HL-60 (cell line): ENCODE measurements at regions not wholly inside any gene's neighbourhood (a gene's known extent, or its start where the extent isn't known, plus 50 kb on each side); places are given as distances from the start of the nearest gene placed in this dataset.

ENCODE experiments used
- DNase-seq, 2 experiments: peaks; one replicate each; pipeline ENCODE4 v3.0.0-alpha.2; 2010 to 2020; ENCODE audit warnings: low read depth in 1 of 2, low spot score in 1 of 2
- H3K27ac ChIP-seq: fragments of 250-450 bp; sonication (Bioruptor Pico); replicated peaks from 2 replicates; pipeline ENCODE4 v1.5.1; 2020; ENCODE audit warnings: mild to moderate bottlenecking, moderate library complexity
- H3K27me3 ChIP-seq: fragments of 250-450 bp; sonication (Bioruptor Pico); 2 replicates; pipeline ENCODE4 v1.5.1; 2021; ENCODE audit warnings: mild to moderate bottlenecking, moderate library complexity; ENCODE audit not compliant: insufficient read depth, poor library complexity, severe bottlenecking
- H3K4me3 ChIP-seq: replicated peaks from 2 replicates; pipeline ENCODE4 v1.5.1; 2011; ENCODE audit warnings: mild to moderate bottlenecking, control low read depth, low read length; ENCODE audit not compliant: insufficient read depth
- CTCF ChIP-seq: IDR thresholded peaks from one replicate; pipeline ENCODE4 v1.5.1; 2011; ENCODE audit warnings: low read length, control low read depth, inconsistent platforms; ENCODE audit not compliant: insufficient read depth
- GABPA ChIP-seq: IDR thresholded peaks from 2 replicates; pipeline ENCODE4 v1.6.1; 2012; ENCODE audit warnings: low read depth
- POLR2AphosphoS5 ChIP-seq: IDR thresholded peaks from 2 replicates; pipeline ENCODE4 v1.6.1; 2012; ENCODE audit warnings: low read depth
- REST ChIP-seq: IDR thresholded peaks from 2 replicates; pipeline ENCODE4 v1.6.1; 2012; ENCODE audit warnings: low read depth; ENCODE audit not compliant: insufficient replicate concordance
- SPI1 ChIP-seq: IDR thresholded peaks from 2 replicates; pipeline ENCODE4 v1.6.1; 2012; ENCODE audit warnings: low read depth, mild to moderate bottlenecking, borderline replicate concordance

DNA sequence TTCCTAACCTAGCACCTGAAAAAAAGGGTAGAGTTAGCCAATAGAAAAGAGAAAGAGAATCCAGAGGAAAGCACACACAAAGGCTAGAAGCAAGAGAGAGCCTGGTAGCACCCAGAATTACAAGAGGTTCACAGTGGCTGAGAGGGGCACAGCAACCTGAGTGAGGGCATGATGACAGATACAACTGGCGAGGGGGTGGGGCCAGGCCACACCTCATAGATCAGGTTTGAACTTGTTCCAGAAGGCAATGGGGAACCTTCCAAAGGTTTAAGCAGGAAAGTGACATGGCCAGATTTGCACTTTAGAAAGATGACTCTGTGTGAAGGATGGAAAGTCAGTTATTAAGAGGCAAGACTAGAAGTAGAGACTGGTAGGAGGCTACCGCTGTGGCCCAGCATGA lies 148.0 kb downstream of the TTC32 start:
- Histone ChIP-seq H3K4me3 (no peak overlapping the region), H3K27me3 (no peaks in the 10 kb centered on the region), H3K27ac (no peak overlapping the region)
- no peak for DNase-seq
- TF ChIP-seq POLR2AphosphoS5, result no peak

DNA sequence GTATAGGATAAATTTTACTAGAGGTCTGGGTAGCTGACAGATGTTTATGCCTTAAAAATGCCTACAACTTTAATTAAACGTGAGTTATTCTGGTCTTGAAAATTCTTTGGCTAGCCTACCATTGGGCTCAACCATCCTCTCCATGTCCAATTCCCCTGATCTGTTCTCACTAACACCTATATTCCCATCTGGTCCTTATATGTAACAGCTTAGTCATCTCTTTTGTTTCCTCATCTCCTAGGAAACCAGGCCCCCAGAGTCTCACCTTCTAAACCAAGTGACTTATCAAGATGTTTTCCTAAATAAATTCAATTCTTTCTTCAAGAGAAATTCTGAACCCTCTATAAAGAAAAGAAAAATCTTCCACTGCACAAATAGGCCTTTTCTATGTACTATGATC lies 148.5 kb downstream of the TTC32 start:
- Histone ChIP-seq H3K27ac (no peak overlapping the region), H3K4me3 (no peak overlapping the region), H3K27me3 (no peaks in the 10 kb centered on the region)
- TF ChIP-seq CTCF, result no peak
- no peak for TF ChIP-seq POLR2AphosphoS5
- TF ChIP-seq GABPA, result no peak
- no peak for TF ChIP-seq SPI1
- TF ChIP-seq REST, result no peak
- DNase-seq, result no peak

DNA sequence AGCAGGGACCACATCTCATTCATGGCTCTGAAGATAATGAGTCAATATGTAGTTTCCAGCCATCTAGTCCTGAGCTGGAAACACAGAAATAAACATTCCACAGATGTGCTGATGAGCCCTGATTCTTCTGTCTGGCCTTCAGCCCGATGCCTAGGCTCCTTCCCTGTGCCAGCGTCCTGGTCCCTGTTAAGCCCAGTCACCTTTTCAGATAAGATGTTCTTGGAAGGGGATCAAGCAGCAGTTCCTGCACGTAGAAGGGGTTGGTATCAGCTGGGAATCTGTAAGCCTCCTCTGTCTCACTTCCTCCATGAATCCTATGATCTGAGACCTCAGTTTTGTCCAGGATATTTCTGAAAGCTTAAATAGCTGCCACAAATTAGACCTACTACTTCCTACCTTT lies 149.3 kb downstream of the TTC32 start:
- H3K27ac ChIP-seq, result no peak overlapping the region
- H3K27me3 ChIP-seq, result no peaks in the 10 kb centered on the region
- no peak for DNase-seq
- H3K4me3 ChIP-seq, result no peak overlapping the region
- TF ChIP-seq POLR2AphosphoS5, result no peak
- TF ChIP-seq REST, result no peak
- no peak for TF ChIP-seq SPI1
- no peak for TF ChIP-seq CTCF
- no peak for TF ChIP-seq GABPA

- TF ChIP-seq POLR2AphosphoS5, result no peak
- TF ChIP-seq GABPA, result no peak
- no peak for TF ChIP-seq REST
- H3K27ac ChIP-seq, result no peak overlapping the region
- no peak for DNase-seq
- H3K4me3 ChIP-seq, result no peak overlapping the region
- no peaks in the 10 kb centered on the region for H3K27me3 ChIP-seq
These were observed 150.2 kb downstream of the TTC32 start for GRCh38 chr2:19751631-19752030.
